Spleen (tissue), 7 donors: ENCODE measurements at regions not wholly inside any gene's neighbourhood (a gene's known extent, or its start where the extent isn't known, plus 50 kb on each side); places are given as distances from the start of the nearest gene placed in this dataset.
"Not testable (repeated sequence)": the region's sequence is repeated elsewhere in the genome, so short reads cannot be mapped to it uniquely, and the experiment has no call there.

ENCODE experiments used
- POLR2A ChIP-seq, 3 donors: fragments of 450-650 bp; IDR thresholded peaks; one replicate each; pipeline ENCODE4 v1.5.1; 2017; ENCODE audit warnings: antibody characterized with exemption in 3 of 3, mild to moderate bottlenecking in 1 of 3
- POLR2AphosphoS5 ChIP-seq, 3 donors: sonication (generic); formaldehyde crosslinking; IDR thresholded peaks; one replicate each; pipeline ENCODE4 v1.5.1; 2017; ENCODE audit warnings: antibody characterized with exemption in 3 of 3
- TF ChIP-seq, protein P1 (sequence below), 11 experiments: fragments of 200-600 bp in 7 of 11; fragments of 450-650 bp in 4 of 11; sonication (generic) in 4 of 11; IDR thresholded peaks in 8 of 11; conservative IDR thresholded peaks in 3 of 11; 1 replicate in 7 of 11; 2 replicates in 4 of 11; pipeline versions ENCODE4 v1.4.0 to v1.8.0; 2016 to 2021; ENCODE audit warnings: antibody characterized with exemption in 11 of 11, inconsistent platforms in 4 of 11, mild to moderate bottlenecking in 1 of 11
- donor health status: DM: no; HTN: no; CAD: no; lungs with moderate emphysema.
- donor health status: DM: no; HTN: no; CAD: no.
- donor health status: DM: no; HTN: no; CAD: no.

DNA sequence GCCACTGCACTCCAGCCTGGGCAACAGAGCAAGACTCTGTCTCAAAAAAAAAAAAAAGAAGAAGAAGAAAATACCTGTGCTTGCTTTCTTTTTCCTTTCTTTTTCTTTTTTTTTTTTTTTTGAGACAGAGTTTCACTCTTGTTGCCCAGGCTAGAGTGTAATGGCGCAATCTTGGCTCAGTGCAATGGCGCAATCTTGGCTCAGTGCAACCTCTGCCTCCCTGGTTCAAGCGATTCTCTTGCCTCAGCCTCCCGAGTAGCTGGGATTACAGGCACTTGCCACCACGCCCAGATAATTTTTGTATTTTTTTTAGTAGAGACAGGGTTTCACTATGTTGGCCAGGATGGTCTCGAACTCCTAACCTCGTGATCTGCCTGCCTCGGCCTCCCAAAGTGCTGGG, 56.8 kb upstream of the PTMA start:
- not testable (repeated sequence) for TF ChIP-seq POLR2A, POLR2AphosphoS5 (IDR thresholded peaks at IDR 0.05)
- TF ChIP-seq, protein P1, sequence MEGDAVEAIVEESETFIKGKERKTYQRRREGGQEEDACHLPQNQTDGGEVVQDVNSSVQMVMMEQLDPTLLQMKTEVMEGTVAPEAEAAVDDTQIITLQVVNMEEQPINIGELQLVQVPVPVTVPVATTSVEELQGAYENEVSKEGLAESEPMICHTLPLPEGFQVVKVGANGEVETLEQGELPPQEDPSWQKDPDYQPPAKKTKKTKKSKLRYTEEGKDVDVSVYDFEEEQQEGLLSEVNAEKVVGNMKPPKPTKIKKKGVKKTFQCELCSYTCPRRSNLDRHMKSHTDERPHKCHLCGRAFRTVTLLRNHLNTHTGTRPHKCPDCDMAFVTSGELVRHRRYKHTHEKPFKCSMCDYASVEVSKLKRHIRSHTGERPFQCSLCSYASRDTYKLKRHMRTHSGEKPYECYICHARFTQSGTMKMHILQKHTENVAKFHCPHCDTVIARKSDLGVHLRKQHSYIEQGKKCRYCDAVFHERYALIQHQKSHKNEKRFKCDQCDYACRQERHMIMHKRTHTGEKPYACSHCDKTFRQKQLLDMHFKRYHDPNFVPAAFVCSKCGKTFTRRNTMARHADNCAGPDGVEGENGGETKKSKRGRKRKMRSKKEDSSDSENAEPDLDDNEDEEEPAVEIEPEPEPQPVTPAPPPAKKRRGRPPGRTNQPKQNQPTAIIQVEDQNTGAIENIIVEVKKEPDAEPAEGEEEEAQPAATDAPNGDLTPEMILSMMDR (IDR thresholded peaks at IDR 0.05 in 8 of 11, conservative IDR thresholded peaks at IDR 0.05 in 3 of 11): not testable (repeated sequence)
